ENCODE measurements at regions not wholly inside any gene's neighbourhood (a gene's known extent, or its start where the extent isn't known, plus 50 kb on each side); places are given as distances from the start of the nearest gene placed in this dataset.

- H3K4me3 ChIP-seq (replicated peaks in 1 of 2; ENCODE audit: low read depth in 2 of 2, low read length in 2 of 2): no peak overlapping the region
- TF ChIP-seq, protein P1, sequence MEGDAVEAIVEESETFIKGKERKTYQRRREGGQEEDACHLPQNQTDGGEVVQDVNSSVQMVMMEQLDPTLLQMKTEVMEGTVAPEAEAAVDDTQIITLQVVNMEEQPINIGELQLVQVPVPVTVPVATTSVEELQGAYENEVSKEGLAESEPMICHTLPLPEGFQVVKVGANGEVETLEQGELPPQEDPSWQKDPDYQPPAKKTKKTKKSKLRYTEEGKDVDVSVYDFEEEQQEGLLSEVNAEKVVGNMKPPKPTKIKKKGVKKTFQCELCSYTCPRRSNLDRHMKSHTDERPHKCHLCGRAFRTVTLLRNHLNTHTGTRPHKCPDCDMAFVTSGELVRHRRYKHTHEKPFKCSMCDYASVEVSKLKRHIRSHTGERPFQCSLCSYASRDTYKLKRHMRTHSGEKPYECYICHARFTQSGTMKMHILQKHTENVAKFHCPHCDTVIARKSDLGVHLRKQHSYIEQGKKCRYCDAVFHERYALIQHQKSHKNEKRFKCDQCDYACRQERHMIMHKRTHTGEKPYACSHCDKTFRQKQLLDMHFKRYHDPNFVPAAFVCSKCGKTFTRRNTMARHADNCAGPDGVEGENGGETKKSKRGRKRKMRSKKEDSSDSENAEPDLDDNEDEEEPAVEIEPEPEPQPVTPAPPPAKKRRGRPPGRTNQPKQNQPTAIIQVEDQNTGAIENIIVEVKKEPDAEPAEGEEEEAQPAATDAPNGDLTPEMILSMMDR (IDR thresholded peaks at IDR 0.05; ENCODE audit: low read depth, low read length): no peak
- DNase-seq (ENCODE audit: low read depth in 2 of 2): no peak
These were observed 101.9 kb upstream of the TWIST2 start for GRCh38 chr2:238745997-238746396.

DNA sequence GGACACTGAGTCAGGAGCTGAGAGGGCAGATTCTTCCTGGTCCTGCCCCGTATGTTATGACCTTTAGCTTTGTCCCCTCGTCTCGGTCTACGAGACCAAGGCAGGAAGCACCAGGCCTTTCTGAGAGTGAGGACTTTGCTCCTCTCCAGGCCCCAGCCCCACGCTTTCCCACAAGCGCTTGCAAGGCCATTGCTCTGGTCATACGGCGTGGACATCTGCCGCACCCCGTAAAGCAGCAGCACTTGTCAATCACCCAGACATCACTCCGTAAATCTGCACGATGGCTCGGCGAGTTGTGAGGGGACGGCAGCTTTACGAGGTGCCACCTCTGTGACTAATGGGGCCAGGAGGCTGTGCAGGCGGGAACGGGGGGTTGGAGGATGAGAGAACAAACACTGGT, 100.8 kb upstream of the TWIST2 start:
- H3K4me3 ChIP-seq (replicated peaks in 1 of 2; ENCODE audit: low read depth in 2 of 2, low read length in 2 of 2): no peak overlapping the region
- DNase-seq (ENCODE audit: low read depth in 2 of 2): no peak
- TF ChIP-seq, protein P1 (IDR thresholded peaks at IDR 0.05; ENCODE audit: low read depth, low read length): no peak

- TF ChIP-seq, protein P1 (IDR thresholded peaks at IDR 0.05; ENCODE audit: low read depth, low read length): no peak
- H3K4me3 ChIP-seq (replicated peaks in 1 of 2; ENCODE audit: low read depth in 2 of 2, low read length in 2 of 2): no peak overlapping the region
- DNase-seq (ENCODE audit: low read depth in 2 of 2): no peak
These were observed 100.3 kb upstream of the TWIST2 start for GRCh38 chr2:238747557-238747956.

GRCh38 chr2:238750212-238750904, 97.5 kb upstream of the TWIST2 start:
- TF ChIP-seq, protein P1 (IDR thresholded peaks at IDR 0.05; ENCODE audit: low read depth, low read length): no peak
- DNase-seq (ENCODE audit: low read depth in 2 of 2): no peak
- no peak overlapping the region for H3K4me3 ChIP-seq (replicated peaks in 1 of 2; ENCODE audit: low read depth in 2 of 2, low read length in 2 of 2)

- no peak overlapping the region for H3K4me3 ChIP-seq (replicated peaks in 1 of 2; ENCODE audit: low read depth in 2 of 2, low read length in 2 of 2)
- DNase-seq (ENCODE audit: low read depth in 2 of 2): no peak
- TF ChIP-seq, protein P1 (IDR thresholded peaks at IDR 0.05; ENCODE audit: low read depth, low read length): peak; percentile 19
These were observed 93.6 kb upstream of the TWIST2 start for GRCh38 chr2:238754259-238754658.

DNA sequence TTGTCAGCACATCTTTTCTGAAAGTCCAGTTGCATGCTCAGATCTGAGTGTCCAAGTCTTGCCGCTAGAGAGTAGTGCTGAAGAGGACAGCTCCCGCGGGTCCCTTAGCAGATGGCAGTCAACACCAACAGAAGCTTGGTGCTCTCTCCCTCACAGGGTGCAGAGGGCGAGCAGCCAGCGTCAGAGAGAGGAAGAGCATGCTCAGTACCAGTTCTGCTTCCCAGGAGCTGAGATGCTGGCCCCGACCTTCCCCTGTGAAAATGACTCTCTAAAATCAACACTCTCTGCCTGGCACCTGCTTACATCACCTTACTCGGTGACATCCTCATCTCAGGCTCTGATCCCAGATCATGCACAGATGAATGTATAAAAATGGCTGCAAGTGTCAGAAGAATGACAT, 86.0 kb upstream of the TWIST2 start:
- TF ChIP-seq, protein P1 (IDR thresholded peaks at IDR 0.05; ENCODE audit: low read depth, low read length): no peak
- peak; percentile 27 to 31 for DNase-seq (ENCODE audit: low read depth in 2 of 2)
- H3K4me3 ChIP-seq (replicated peaks in 1 of 2; ENCODE audit: low read depth in 2 of 2, low read length in 2 of 2): no peak overlapping the region
